ENCODE measurements at regions not wholly inside any gene's neighbourhood (a gene's known extent, or its start where the extent isn't known, plus 50 kb on each side); places are given as distances from the start of the nearest gene placed in this dataset.

DNA sequence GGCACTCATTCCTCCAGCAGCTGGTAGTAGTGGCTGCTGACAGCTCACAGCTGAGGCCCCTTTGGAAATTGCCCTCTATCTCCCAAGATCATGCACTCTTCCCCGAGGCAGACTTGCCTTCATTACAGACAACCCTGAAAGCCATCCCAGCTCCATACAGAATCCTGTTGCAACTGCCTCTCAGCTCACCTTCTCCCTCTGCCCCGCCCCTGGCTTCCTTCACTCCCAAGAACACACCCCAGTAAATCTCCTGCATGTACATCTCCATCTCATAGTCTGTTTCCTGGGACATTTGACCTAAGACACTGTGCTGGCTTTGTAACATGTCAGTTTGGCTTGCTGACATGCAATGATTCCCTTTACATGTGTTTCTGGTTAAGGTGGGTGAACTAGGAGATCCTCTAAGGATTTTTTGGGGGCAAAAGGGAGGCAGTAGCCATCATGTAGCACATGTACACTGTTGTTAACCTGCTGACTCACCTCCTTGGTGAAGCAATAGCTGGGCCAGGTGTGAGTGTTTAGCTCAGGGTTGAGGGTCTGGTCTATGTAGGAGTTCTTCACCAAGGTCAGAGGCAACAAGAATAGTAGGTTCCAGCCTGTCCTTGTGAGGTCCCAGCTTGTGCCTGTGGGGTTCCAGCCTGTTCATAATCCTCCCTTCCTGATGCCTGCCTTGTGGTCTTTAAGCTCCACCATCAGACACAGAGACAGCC lies 179.6 kb downstream of the CSNK2A3 start:
- DNase-seq (ENCODE audit: low read depth): no peak

DNA sequence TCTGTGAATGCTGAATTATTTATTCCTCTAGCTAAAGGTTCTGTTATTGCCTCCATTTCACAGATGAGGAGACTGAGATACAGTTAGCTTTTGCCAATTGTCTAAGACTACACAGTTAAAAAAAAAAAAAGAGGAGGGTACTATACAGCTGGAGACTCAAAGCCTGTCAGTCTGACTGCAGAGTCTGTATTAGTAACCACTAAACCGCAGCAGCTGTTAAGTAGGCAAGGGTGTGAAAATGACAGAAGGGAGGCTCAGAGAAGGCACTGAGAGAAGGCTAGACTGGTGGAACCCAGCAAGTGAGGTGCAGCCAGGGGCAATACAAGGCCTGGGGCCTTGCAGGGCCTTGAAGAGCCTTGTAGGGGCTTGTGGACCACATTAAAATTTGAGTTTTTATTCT lies 181.2 kb downstream of the CSNK2A3 start:
- no peak for DNase-seq (ENCODE audit: low read depth)

DNA sequence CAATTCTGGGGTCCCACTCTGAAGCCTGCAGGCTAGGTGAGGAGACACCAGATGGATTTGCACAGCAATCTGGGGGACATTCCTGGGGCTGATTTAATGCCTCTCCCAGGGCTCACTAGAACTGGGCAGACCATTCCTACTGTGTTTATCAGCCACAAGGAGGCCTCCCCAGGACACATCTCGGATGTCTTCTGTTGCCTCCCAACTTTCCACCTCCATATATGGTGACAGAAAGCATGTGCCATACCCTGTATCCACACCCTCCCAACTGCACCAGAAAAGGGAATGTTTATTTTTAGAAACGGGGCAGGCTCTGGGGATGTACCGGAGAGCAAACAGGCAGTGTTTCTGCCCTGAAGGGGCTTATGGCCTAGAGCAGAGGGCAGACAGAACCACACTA lies 181.8 kb downstream of the CSNK2A3 start:
- no peak for DNase-seq (ENCODE audit: low read depth)

DNA sequence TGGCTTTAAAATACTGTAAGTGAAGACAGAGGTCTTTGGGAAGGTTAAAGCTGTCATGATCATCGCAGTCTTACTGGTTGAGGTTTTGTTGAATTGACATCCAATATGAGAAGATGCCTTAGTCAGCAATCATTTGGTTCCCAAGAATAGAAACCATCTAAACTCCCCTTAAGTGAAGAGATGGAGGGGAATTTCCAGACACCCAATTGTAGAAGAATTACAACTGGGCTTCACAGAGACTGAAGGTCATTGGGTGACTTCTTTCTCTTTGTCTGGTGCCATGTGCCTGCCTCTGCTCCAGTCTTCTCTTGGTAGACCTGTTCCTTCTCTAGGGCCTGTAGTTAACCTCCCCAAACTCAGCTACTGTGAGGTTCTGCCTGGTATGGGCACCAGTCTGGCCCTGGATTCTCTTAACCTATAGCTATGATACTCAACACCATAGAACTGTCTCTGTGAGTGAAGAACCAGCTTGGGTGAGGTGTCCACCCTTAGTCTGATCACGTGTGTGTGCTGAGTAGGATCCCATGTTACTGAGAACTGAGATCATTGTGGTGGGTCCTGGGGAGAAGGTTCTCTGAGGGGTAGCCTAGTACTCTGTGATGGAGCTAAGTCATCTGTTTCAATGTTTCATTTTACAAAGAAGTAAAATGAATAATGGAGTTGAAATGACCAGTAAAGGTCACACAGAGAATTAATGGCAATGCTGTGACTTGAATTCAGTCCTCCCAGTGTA lies 182.5 kb downstream of the CSNK2A3 start:
- no peak for DNase-seq (ENCODE audit: low read depth)

DNA sequence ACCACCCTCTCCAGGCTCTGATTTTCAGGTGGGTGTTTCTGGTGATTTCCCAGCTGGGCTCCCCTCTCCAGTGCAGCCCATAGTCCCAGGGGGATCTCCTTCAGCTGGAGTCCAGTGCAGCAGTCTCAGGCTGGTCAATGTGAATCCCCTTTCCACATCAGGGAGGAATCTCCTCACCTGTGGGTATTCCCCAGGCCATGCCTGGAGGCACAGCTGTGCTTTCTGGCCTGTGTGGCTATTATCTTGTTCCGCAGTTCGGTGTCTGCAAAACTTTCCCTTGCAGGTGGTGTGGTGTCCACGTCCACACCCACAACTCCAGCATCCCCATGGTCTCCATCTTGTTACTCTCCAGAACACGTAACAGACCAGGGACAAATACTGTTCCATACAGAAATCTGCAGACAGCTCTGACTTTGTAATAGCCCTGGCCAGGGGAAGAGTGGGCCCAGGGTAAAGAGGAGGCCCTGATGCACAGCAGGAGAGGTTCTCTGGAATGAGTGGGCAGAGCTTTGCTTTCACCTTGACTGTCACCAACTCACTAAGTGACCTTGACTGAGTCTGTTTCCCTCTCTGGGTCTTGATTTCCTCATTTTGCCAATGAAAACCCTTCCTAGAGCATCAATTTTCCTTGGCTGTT lies 183.2 kb downstream of the CSNK2A3 start:
- no peak for DNase-seq (ENCODE audit: low read depth)

DNA sequence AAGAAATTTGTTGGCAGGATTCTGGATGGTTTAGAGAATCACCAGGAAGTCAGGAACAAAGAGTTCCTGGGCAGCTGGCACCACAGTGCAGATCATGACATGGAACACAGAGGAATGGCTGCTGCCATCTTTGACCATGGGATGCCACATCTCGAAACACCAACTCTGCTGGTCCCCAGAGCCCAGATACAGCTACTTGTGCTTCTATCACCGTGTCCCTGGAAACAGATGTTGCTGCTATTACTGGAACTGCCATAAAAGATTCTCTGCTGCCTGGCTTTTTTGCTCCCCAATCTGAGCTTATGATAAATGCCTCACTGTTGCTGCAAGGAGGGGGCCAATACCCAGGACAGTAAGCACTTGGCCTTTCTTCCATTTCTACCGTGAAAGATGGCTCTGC lies 185.2 kb downstream of the CSNK2A3 start:
- no peak for DNase-seq (ENCODE audit: low read depth)

DNA sequence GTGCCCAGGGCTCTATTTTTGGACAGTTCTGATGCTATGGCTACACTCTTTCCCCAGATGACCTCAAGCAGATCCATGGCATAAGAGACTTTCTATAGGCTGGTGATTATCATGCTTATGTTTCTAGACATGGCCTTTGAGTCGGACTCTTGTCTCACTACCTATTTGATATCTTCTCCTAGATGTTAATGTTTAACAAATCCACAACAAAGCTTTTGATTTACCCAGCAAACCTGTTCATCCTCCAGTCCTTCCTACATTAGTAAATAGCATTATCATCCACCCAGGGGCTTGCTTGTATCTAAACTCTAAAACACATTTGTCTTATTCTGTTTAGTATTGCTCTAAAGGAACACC lies 188.7 kb downstream of the CSNK2A3 start:
- no peak for DNase-seq (ENCODE audit: low read depth)

DNA sequence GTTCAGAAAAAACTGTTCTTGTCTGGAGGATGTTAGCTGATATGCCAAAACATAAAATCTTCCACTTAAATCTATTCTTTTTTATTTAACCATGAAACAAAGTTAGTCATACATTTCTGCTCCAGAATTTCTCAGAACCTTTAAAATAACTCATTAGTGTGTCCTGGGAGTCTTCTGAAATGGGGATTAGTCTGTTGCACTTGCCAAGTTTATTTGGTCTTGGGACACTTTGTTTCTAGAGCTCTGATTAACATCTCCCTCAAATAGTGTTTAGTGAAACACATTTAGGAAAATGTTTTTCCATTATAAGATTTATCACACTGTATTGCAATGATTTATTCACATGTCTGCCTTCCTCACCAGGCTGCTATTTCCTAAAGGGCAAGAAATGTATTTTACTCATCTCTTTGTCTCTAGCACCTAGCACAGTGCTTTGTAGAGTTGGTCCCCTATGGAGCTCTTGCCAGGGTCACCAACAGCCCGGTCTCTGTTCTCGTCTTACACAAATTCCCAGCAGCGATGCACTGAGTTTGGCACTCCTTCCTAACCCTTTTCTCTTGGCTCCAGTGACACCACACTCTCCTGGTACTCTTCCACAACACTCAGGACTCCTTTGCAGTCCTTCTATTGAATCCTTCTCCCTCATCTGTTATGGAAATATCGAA lies 189.2 kb downstream of the CSNK2A3 start:
- no peak for DNase-seq (ENCODE audit: low read depth)

DNA sequence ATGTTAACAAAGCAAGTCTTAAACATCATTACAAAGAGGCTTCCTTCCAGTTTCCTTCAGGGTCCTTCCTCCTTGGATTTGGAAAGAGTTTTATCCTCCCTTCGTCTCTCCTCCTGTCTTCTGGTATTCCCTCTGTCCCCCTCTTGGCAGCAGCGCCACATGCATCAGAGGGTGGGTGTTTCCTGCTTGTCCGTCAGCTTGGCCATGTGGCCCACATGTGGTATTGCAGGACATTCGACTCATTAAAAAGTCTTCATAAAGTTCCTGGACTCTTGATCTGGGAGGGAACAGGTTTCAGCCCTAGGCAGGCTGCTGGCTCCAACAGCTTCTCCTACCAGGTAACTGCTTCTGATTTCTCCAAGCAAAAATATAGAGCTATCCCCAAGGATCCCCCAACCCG lies 189.8 kb downstream of the CSNK2A3 start:
- no peak for DNase-seq (ENCODE audit: low read depth)

DNA sequence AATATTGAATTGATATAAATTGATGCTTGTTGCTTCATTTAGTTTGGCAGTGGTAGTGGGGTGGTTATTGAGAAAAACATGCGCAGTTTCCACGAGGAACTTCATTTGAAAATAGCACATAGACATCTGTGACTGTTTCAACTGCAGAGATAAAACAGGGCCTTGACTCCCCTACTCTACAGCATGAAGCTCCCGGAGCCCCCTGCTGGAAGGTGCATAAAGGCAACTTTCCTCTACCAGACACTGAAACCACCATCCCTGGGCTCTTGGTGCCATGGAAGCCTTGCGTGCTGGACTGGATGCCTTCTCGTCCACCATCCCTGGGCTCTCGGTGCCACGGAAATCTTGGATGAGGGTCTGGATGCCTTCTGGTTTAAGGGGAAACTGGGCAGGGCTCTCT lies 195.9 kb downstream of the CSNK2A3 start:
- DNase-seq (ENCODE audit: low read depth): no peak

DNA sequence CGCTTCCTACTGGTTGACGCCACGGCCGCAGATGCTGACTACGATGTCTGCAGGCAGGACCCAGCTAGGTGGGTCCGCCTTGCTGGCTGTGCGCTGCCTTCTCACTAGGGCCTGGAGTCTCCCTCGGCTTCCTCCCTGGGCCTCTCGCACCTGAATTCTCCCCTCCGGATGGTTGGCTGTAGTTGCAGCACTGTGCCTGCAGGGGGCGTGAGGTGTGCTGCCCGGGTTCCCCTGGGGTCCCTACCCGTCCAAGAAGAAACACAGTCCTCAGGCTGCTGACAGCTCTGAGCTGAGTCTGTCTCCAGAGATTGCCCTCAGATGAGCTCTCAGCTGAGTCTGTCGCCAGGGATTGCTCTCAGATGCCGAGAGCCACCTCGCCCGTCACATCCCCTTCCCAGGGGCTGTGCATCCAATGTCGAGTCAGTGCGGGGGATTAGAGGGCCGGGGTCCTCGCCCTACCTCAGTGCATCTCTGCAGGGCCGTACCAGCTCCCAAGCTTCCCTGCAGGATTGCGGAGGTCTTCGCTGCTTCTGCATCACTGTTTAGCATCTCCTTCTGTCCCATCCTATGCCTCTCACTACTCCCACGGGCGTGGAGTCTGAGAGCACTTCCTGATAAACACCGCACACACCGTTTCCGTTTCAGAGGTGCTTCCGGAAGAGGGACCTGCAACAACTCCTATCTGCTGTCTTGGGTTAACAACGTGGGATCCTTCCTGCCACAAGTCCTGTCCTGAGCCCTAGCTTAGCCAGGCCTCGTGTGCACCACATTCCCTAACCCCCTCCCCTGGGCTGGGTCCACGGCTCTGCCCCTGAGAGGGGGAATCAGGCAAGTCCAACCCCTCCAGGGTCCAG lies 196.9 kb downstream of the CSNK2A3 start:
- no peak for DNase-seq (ENCODE audit: low read depth)

DNA sequence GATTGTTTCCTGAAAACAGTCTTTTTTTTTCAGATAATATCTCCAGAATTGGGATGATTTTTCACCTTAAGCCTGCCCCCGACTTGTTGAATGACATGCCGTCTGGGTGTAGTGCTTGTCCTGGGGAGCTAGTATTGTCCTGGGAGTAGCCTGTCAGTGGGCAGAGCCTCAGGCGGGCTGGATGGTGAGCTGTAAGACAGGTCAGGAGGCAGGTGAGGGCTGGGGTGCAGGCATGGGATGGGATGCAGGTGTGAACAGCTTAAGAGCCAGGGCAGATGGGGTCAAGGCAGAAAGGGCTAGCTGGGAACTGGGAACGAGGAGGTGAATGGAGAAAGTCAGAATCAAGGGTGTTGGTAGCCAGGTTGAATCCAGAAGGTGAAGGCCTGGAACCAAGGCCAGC lies 200.2 kb downstream of the CSNK2A3 start:
- DNase-seq (ENCODE audit: low read depth): no peak

DNA sequence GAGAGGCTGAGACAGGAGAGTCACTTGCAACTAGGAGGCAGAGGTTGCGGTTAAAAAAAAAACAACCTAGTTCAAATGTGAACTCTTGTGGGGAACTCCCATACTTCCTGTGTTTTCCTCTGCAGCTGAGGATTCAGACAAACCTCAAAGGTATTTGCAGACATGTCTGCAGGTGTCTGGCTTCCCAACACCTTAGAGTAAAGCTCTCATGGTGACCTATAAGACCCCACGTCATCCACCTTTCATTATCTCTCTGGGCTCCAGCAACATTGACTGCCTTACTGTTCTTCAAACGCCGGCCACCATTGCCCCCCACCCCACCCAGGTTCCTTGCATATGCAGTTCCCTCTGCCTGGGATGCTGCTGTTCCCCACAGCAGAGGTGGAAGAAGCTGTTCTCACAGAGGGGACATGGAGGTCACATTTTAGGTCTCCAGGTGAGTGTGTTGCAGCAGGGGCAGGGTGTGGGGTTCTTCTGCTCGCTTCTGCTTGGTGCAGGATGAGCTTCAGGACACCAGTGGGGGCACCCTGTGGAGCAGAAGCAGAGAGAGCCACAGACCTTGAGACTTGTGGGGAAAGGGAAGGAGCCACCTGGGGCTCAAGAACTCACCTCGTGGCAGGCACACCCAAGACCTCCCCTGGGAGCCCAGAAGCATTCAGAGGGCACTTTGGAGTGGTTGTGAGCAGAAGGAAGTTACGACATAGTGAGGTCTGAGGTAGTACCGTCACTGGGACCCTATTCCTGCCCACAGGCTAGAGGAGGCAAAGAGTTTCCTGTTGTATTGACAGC lies 203.2 kb downstream of the CSNK2A3 start:
- DNase-seq (ENCODE audit: low read depth): no peak

DNA sequence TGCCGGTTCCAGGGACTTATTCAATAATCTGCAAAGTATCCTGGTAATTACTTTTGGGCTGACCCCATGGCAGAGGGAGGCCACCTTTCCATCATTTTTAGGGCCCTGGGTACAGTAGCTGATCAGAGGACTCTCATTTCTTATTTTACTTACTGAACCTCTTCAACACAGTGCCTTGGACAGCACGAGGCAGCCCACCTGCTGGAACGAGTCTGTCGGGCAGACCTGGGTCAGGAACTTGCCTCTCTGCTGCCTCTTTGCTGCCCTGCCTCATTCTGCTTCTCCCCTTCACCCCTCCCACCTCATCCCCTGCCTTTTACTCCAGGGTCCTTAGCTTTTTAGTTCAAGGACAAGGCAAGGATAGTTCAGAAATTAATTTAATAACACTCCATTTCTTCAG lies 204.5 kb downstream of the CSNK2A3 start:
- no peak for DNase-seq (ENCODE audit: low read depth)

DNA sequence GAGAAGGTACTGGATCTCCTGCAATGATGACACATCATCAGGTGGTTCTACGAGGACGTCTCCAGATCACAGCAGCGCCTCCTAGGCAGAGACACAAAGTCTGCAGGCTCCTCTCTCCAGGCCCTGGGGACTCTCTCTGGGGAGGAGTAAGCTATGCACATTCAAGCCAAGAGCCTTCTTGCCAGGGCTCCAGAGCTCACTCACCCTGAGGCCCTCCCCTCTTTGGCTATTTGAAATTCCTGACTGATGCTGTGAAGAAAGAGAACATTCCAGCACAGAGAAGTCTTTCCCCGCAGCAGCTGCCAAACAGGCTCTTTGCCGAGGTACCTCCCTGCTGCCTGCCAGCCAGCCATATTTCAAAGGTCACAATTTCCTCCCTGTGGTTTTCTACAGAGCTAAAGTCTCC lies 204.9 kb downstream of the CSNK2A3 start:
- peak; percentile 35 for DNase-seq (ENCODE audit: low read depth)

DNA sequence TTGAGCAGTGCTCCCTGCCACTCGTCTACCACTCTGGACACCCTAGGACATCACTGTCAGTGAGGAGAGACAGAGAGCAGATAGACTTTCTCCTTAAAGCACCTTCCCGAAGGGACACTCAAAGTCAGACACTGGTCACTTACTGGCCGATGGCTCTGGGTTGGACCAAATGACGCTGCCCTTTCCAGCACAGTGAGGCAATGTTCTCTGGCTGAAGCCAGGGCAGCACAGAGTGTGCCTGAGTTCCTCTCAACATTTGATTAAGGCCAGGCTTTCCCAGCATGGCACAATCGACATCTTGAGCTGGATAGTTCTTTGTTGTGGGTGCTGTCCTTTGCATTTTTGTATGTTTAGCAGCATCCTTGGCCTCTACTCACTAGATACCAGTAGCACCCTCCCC lies 206.2 kb downstream of the CSNK2A3 start:
- DNase-seq (ENCODE audit: low read depth): no peak

DNA sequence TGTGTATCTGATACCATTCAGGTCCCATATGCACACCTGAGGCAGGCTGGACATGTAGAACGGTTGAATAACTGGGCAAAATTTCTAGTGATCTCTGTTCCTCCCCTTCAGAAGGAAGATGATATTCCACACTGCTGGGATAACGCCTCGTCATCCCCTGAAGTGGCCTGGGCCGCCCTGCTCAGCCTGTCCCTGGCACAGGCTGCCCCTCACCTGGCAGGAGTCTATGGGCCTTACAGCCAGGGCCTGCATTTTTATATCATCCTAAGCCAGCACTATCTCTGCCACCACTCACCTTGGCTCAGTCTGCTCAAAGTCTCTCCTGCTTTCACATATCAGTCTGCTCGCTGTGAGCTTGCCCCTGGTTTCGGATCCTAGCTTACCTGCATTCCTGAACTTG lies 209.2 kb downstream of the CSNK2A3 start:
- DNase-seq (ENCODE audit: low read depth): no peak

DNA sequence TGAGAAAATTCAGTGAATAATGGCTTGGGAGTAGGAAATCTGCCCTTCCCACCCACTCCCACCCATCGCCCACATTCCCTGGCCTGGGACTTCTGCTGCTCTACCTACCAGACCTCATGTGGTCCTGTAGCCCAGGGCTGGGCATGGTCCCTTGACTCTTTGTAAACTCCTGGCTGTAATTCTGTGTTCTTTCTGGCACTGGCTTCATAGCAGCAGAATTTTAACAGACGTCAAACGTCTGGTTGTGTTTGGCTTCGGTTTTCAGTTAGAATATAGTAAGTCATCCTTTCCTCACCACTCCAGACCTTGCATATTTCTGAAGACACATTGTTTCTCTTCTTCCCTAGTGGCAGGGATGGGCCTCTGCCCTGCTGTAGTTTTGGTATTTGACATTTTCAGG lies 210.6 kb downstream of the CSNK2A3 start:
- DNase-seq (ENCODE audit: low read depth): no peak

DNA sequence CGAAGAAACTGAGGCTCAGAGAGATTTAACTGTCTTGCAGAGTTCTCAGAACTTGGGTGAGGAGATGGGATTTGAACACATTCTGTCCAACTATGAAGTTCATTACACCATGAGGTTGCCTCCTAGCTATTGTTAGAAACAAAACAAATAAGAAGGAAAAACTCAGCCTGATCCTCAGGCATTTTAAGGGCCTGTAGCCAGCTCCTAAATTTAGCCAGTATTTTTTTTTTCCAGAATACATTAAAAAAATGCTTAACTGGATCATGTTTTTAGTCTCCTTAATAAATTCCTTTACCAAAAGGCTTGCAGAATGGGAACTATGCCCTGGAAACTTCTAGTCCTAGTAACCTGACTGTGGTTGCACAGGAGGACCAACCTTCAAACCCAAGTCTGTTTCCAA lies 212.0 kb downstream of the CSNK2A3 start:
- DNase-seq (ENCODE audit: low read depth): no peak

DNA sequence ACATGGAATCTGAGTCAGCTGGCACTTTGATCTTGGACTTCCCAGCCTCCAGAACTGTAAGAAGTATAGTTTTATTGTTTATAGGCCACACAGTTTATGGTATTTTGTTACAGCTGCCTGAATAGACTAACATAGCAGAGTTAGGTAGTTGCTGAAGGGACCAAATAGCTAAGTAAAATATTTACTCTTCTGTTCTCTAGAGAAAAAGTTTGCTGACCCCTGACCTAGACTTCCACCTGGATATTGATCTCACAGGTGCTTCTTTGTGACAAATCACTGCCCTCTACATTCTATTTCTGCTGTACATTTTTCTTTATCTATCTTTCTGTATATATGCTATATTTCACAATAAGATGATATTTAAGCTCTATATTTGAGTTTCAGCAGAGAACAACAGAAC lies 212.5 kb downstream of the CSNK2A3 start:
- DNase-seq (ENCODE audit: low read depth): no peak

DNA sequence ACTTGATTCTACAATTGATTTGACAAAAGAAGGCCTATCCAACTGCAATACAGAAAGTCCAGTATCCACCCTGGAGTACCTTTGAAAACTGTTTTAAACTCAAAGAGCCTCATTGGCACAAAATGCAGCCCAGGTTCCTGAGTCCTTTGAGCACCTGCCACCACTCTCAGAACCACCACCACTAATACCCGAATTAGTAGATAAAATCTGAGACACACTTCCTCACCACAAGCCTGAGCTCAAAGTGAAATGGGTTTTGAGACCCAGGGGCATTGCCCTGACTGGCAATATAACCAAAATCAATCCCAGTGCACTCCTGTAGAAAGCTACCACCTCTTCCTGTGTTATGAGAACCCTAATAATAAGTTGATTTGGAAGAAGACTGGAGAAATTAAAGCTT lies 215.7 kb downstream of the CSNK2A3 start:
- DNase-seq (ENCODE audit: low read depth): no peak

All from non-pigmented ciliary epithelial cell (primary cell).